ENCODE measurements at regions not wholly inside any gene's neighbourhood (a gene's known extent, or its start where the extent isn't known, plus 50 kb on each side); places are given as distances from the start of the nearest gene placed in this dataset.

DNA sequence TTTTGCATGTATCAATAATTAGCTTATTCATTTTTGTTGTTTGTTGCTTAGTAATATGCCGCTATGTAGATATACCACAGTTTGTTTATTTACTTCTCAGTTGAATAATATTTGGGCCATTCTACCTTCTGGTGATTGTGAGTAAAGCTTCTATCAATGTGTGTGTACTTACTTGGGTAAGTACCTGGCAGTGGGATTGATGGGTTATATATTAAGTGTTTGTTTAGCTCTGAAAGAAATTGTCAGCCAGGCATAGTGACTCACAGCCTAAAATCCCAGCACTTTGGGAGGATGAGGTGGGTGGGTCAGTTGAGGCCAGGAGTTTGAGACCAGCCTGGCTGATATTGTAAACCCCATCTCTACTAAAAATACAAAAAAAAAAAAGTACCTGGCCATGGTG lies 975.7 kb upstream of the MBL2 start:
- Histone ChIP-seq H2BK12ac (ENCODE audit: insufficient read length, low read depth, low read length) (no peak overlapping the region), H3K9me3 (ENCODE audit: control insufficient read depth, low read depth, low read length) (no peaks in the 10 kb centered on the region), H4K5ac (ENCODE audit: insufficient read length, low read depth, low read length) (no peak overlapping the region), H3K79me2 (ENCODE audit: insufficient read depth, low read length) (no peaks in the 10 kb centered on the region), H3K18ac (ENCODE audit: insufficient read length, low read depth, low read length) (no peak overlapping the region), H3K23me2 (ENCODE audit: insufficient read length, low read depth, low read length, poor library complexity, severe bottlenecking) (no peaks in the 10 kb centered on the region), H4K20me1 (ENCODE audit: control insufficient read depth, insufficient read depth, insufficient read length) (no peaks in the 10 kb centered on the region), H3K56ac (ENCODE audit: insufficient read length, low read depth, low read length) (no peak overlapping the region), H3K9ac (ENCODE audit: extremely low read depth, insufficient read length, low read length) (no peak overlapping the region), H3K27ac (ENCODE audit: insufficient read length, low read depth, low read length) (no peak overlapping the region), H3K27me3 (ENCODE audit: insufficient read depth, low read length) (no peaks in the 10 kb centered on the region), H2BK5ac (ENCODE audit: insufficient read length, low read length) (no peak overlapping the region), H4K91ac (ENCODE audit: insufficient read length, low read depth, low read length) (no peak overlapping the region), H2BK120ac (ENCODE audit: low read depth, low read length, poor library complexity, severe bottlenecking) (no peak overlapping the region), H2BK15ac (ENCODE audit: low read depth, low read length) (no peak overlapping the region), H3K4ac (ENCODE audit: low read depth, low read length) (no peak overlapping the region), H4K8ac (replicated peaks; ENCODE audit: insufficient read length, low read depth, low read length) (no peak overlapping the region), H2BK20ac (ENCODE audit: low read depth, low read length, poor library complexity, severe bottlenecking) (no peak overlapping the region), H3K4me1 (ENCODE audit: insufficient read depth, low read length) (peaks cover 2% of the 10 kb centered on the region; the same call in 1 of the 2 replicates), H3K79me1 (ENCODE audit: insufficient read depth, low read depth, low read length, poor library complexity, severe bottlenecking) (no peaks in the 10 kb centered on the region), H3K23ac (ENCODE audit: insufficient read length, low read depth, low read length) (no peak overlapping the region), H2AK5ac (ENCODE audit: insufficient read length, low read length) (no peak overlapping the region), H3K4me2 (ENCODE audit: insufficient read depth, insufficient read length, low read length) (no peak overlapping the region), H2AFZ (ENCODE audit: low read length) (no peak overlapping the region), H3K14ac (ENCODE audit: insufficient read depth, low read length) (no peak overlapping the region), H3T11ph (ENCODE audit: low read length) (no peak overlapping the region)
- no peak for DNase-seq
- WGBS (ENCODE audit: extremely low coverage, insufficient read length, low lambda C conversion rate): no CpG with 5 or more reads among the region's 1 CpG
- Mint-ChIP-seq H3K27ac (no peak overlapping the region), H3K9me3 (peaks cover 21 to 38% of the 10 kb centered on the region in 2 experiments), H3K27me3 (ENCODE audit: low read depth) (no peaks in the 10 kb centered on the region), H3K36me3 (ENCODE audit: insufficient read depth in 1 of 3, low read depth in 3 of 3) (peaks cover 21 to 49% (median 22%) of the 10 kb centered on the region in 3 experiments), H3K4me1 (peaks cover 7 to 13% of the 10 kb centered on the region in 2 experiments), H3K4me3 (no peak overlapping the region)
- TF ChIP-seq, protein P1, sequence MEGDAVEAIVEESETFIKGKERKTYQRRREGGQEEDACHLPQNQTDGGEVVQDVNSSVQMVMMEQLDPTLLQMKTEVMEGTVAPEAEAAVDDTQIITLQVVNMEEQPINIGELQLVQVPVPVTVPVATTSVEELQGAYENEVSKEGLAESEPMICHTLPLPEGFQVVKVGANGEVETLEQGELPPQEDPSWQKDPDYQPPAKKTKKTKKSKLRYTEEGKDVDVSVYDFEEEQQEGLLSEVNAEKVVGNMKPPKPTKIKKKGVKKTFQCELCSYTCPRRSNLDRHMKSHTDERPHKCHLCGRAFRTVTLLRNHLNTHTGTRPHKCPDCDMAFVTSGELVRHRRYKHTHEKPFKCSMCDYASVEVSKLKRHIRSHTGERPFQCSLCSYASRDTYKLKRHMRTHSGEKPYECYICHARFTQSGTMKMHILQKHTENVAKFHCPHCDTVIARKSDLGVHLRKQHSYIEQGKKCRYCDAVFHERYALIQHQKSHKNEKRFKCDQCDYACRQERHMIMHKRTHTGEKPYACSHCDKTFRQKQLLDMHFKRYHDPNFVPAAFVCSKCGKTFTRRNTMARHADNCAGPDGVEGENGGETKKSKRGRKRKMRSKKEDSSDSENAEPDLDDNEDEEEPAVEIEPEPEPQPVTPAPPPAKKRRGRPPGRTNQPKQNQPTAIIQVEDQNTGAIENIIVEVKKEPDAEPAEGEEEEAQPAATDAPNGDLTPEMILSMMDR (conservative IDR thresholded peaks at IDR 0.05): no peak
